ENCODE measurements at regions not wholly inside any gene's neighbourhood (a gene's known extent, or its start where the extent isn't known, plus 50 kb on each side); places are given as distances from the start of the nearest gene placed in this dataset.

DNA sequence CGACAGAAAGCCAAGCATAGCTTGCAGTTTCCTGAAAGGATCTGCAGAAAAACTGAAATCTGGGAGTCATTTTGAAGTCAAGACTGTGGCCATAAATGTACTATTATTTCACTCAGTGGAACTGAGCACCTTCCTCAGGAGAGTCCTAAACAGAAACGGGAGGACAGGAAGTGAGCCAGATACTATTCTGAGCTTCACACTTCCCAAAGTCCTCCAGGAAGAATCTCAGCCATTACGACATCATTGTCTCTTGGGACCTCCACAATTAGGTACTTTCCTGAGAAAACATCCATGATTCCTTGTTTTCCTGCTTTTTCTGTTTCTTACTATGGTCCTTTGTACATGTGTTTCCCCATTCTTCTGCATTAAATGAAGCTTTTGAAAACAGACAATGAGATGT, 299.2 kb upstream of the USP25 start:
- no peak for TF ChIP-seq TCF7L2 (IDR thresholded peaks at IDR 0.05; ENCODE audit: low read depth, low read length)
- TF ChIP-seq CTCF (IDR thresholded peaks at IDR 0.05) = no peak
- TF ChIP-seq REST (IDR thresholded peaks at IDR 0.05; ENCODE audit: insufficient read depth in 1 of 2, low read depth in 2 of 2, low read length in 1 of 2) = no peak
- TF ChIP-seq SIN3A (IDR thresholded peaks at IDR 0.05; ENCODE audit: borderline replicate concordance, insufficient read depth, low read depth, low read length) = no peak
- no peak for TF ChIP-seq POLR2AphosphoS5 (IDR thresholded peaks at IDR 0.05; ENCODE audit: low read depth, low read length)

Measured in Panc1 (cell line).